ENCODE measurements at regions not wholly inside any gene's neighbourhood (a gene's known extent, or its start where the extent isn't known, plus 50 kb on each side); places are given as distances from the start of the nearest gene placed in this dataset.

GRCh38 chr7:142477079-142477651, 219.3 kb upstream of the PRSS58 start:
- ChIA-PET RAD21 (ENCODE audit: low non-redundant PET in 1 of 2, low total read pairs in 2 of 2, uncharacterized antibody in 2 of 2, unreplicated experiment in 2 of 2) (no interaction called here), CTCF (interaction anchor here (1.4 to 2.7 kb wide), 2 partner anchors 10 to 17 kb away, joined by 9 to 10 read pairs; no protein-coding TSS in a partner anchor), POLR2A (no interaction called here)
- no peak overlapping the region for H2AFZ ChIP-seq (ENCODE audit: low read depth, low read length, poor library complexity, severe bottlenecking)
- H4K20me1 ChIP-seq (ENCODE audit: insufficient read depth): no peaks in the 10 kb centered on the region
- ATAC-seq: no peak
- no peak for DNase-seq (ENCODE audit: low read depth, low spot score)
- BruUV-seq (replicated peaks): no TSS peak
- no peaks in the 10 kb centered on the region for H3K9me3 ChIP-seq (ENCODE audit: control insufficient read depth in 1 of 2, insufficient read depth in 1 of 2, low read depth in 1 of 2, low read length in 2 of 2)
- H3K9ac ChIP-seq (ENCODE audit: low read length): no peak overlapping the region
- H3K36me3 ChIP-seq (ENCODE audit: control insufficient read depth in 1 of 2, insufficient read depth in 2 of 2, low read length in 2 of 2): no peaks in the 10 kb centered on the region
- intact Hi-C loops (cut with micrococcal nuclease): no loop called here
- no peak overlapping the region for H3K4me3 ChIP-seq (replicated peaks in 1 of 2; ENCODE audit: low read depth in 1 of 2, low read length in 2 of 2)
- TF ChIP-seq TCF7L2 (IDR thresholded peaks at IDR 0.05; ENCODE audit: borderline replicate concordance, extremely low read depth, insufficient read depth, insufficient read length) (no peak), CTCF (IDR thresholded peaks at IDR 0.05 in 2 of 3, conservative IDR thresholded peaks at IDR 0.05 in 1 of 3; ENCODE audit: borderline replicate concordance in 1 of 3, insufficient read depth in 1 of 3, low read depth in 2 of 3, low read length in 2 of 3) (no peak), POLR2AphosphoS5 (IDR thresholded peaks at IDR 0.05; ENCODE audit: low read depth, low read length) (no peak), ZNF274 (IDR thresholded peaks at IDR 0.05; ENCODE audit: low read depth, low read length) (no peak), SRF (IDR thresholded peaks at IDR 0.05; ENCODE audit: low read depth) (no peak), FOSL1 (IDR thresholded peaks at IDR 0.05; ENCODE audit: low read depth) (no peak), YY1 (IDR thresholded peaks at IDR 0.05; ENCODE audit: extremely low read depth, insufficient replicate concordance, low read depth, low read length) (no peak), RAD21 (IDR thresholded peaks at IDR 0.05; ENCODE audit: low read depth) (no peak), SP1 (IDR thresholded peaks at IDR 0.05; ENCODE audit: low read depth) (no peak), EZH2phosphoT487 (IDR thresholded peaks at IDR 0.05; ENCODE audit: borderline replicate concordance) (no peak), ATF3 (IDR thresholded peaks at IDR 0.05) (no peak), SIN3A (IDR thresholded peaks at IDR 0.05; ENCODE audit: low read depth) (no peak), EGR1 (IDR thresholded peaks at IDR 0.05; ENCODE audit: low read depth) (no peak), CBX3 (IDR thresholded peaks at IDR 0.05; ENCODE audit: low read depth) (no peak), POLR2A (IDR thresholded peaks at IDR 0.05; ENCODE audit: borderline replicate concordance, extremely low read depth, insufficient read depth, insufficient read length) (no peak), ZFX (IDR thresholded peaks at IDR 0.05) (no peak), JUND (IDR thresholded peaks at IDR 0.05) (no peak), EZH2 (IDR thresholded peaks at IDR 0.05) (no peak)
- TF ChIP-seq, protein P1, sequence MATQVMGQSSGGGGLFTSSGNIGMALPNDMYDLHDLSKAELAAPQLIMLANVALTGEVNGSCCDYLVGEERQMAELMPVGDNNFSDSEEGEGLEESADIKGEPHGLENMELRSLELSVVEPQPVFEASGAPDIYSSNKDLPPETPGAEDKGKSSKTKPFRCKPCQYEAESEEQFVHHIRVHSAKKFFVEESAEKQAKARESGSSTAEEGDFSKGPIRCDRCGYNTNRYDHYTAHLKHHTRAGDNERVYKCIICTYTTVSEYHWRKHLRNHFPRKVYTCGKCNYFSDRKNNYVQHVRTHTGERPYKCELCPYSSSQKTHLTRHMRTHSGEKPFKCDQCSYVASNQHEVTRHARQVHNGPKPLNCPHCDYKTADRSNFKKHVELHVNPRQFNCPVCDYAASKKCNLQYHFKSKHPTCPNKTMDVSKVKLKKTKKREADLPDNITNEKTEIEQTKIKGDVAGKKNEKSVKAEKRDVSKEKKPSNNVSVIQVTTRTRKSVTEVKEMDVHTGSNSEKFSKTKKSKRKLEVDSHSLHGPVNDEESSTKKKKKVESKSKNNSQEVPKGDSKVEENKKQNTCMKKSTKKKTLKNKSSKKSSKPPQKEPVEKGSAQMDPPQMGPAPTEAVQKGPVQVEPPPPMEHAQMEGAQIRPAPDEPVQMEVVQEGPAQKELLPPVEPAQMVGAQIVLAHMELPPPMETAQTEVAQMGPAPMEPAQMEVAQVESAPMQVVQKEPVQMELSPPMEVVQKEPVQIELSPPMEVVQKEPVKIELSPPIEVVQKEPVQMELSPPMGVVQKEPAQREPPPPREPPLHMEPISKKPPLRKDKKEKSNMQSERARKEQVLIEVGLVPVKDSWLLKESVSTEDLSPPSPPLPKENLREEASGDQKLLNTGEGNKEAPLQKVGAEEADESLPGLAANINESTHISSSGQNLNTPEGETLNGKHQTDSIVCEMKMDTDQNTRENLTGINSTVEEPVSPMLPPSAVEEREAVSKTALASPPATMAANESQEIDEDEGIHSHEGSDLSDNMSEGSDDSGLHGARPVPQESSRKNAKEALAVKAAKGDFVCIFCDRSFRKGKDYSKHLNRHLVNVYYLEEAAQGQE (IDR thresholded peaks at IDR 0.05; ENCODE audit: low read depth): no peak
- TF ChIP-seq, protein P2, sequence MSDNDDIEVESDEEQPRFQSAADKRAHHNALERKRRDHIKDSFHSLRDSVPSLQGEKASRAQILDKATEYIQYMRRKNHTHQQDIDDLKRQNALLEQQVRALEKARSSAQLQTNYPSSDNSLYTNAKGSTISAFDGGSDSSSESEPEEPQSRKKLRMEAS (IDR thresholded peaks at IDR 0.05): no peak
- no peaks in the 10 kb centered on the region for H3K79me2 ChIP-seq (ENCODE audit: insufficient read depth, low read length)
- no peak overlapping the region for H3K4me2 ChIP-seq (ENCODE audit: low read length)
- peaks cover 0 to 4% of the 10 kb centered on the region in 2 experiments; a peak in 2 of 4 replicates for H3K4me1 ChIP-seq (ENCODE audit: control insufficient read depth in 1 of 2, insufficient read depth in 2 of 2, low read length in 2 of 2)
- H3K27me3 ChIP-seq (ENCODE audit: insufficient read depth, low read length): no peaks in the 10 kb centered on the region
- H3K27ac ChIP-seq (ENCODE audit: low read depth, low read length): no peak overlapping the region
- H3K9me2 ChIP-seq (ENCODE audit: insufficient read depth): no peaks in the 10 kb centered on the region

Data from HCT116 (cell line).